H9 (cell line): ENCODE measurements at regions not wholly inside any gene's neighbourhood (a gene's known extent, or its start where the extent isn't known, plus 50 kb on each side); places are given as distances from the start of the nearest gene placed in this dataset.

Experiments used
- DNase-seq: peaks from one replicate; pipeline ENCODE4 v3.0.0-alpha.2; 2017
- H2AFZ ChIP-seq: one replicate; pipeline ENCODE4 v1.6.1; 2013; ENCODE audit warnings: mild to moderate bottlenecking, low read length, control low read depth, moderate library complexity
- H2AK5ac ChIP-seq: 2 replicates; pipeline ENCODE4 v1.6.1; 2013; ENCODE audit warnings: low read length, control low read depth, mixed read lengths; ENCODE audit not compliant: insufficient read length
- H2BK120ac ChIP-seq: one replicate; pipeline ENCODE4 v1.6.1; 2013; ENCODE audit warnings: low read depth, mild to moderate bottlenecking, low read length, control low read depth, inconsistent platforms; ENCODE audit not compliant: poor library complexity, severe bottlenecking
- H2BK12ac ChIP-seq: 2 replicates; pipeline ENCODE4 v1.6.1; 2013; ENCODE audit warnings: low read length, control low read depth, mixed read lengths, low read depth; ENCODE audit not compliant: insufficient read length
- H2BK15ac ChIP-seq: 2 replicates; pipeline ENCODE4 v1.6.1; 2013; ENCODE audit warnings: low read depth, low read length, control low read depth
- H2BK20ac ChIP-seq: one replicate; pipeline ENCODE4 v1.6.1; 2013; ENCODE audit warnings: low read depth, mild to moderate bottlenecking, low read length, control low read depth, inconsistent platforms; ENCODE audit not compliant: poor library complexity, severe bottlenecking
- H2BK5ac ChIP-seq: 2 replicates; pipeline ENCODE4 v1.6.1; 2013; ENCODE audit warnings: low read length, control low read depth, mixed read lengths; ENCODE audit not compliant: insufficient read length
- H3K14ac ChIP-seq: 2 replicates; pipeline ENCODE4 v1.6.1; 2013; ENCODE audit warnings: low read length, control low read depth; ENCODE audit not compliant: insufficient read depth
- H3K18ac ChIP-seq: 2 replicates; pipeline ENCODE4 v1.6.1; 2013; ENCODE audit warnings: low read depth, mild to moderate bottlenecking, mixed read lengths, low read length, control low read depth; ENCODE audit not compliant: insufficient read length
- H3K23ac ChIP-seq: 2 replicates; pipeline ENCODE4 v1.6.1; 2013; ENCODE audit warnings: low read length, control low read depth, mixed read lengths, low read depth; ENCODE audit not compliant: insufficient read length
- H3K23me2 ChIP-seq: 2 replicates; pipeline ENCODE4 v1.6.1; 2013; ENCODE audit warnings: low read depth, mild to moderate bottlenecking, mixed read lengths, low read length, control low read depth; ENCODE audit not compliant: insufficient read length, poor library complexity, severe bottlenecking
- H3K27ac ChIP-seq: 2 replicates; pipeline ENCODE4 v1.5.1; 2013; ENCODE audit warnings: low read length, control low read depth, mixed read lengths, low read depth; ENCODE audit not compliant: insufficient read length
- H3K27me3 ChIP-seq: 2 replicates; pipeline ENCODE4 v1.6.1; 2013; ENCODE audit warnings: low read length, control low read depth, inconsistent platforms; ENCODE audit not compliant: insufficient read depth
- H3K4ac ChIP-seq: 2 replicates; pipeline ENCODE4 v1.6.1; 2013; ENCODE audit warnings: low read depth, mild to moderate bottlenecking, control low read depth, inconsistent platforms, low read length, moderate library complexity
- H3K4me1 ChIP-seq: 2 replicates; pipeline ENCODE4 v1.6.1; 2013; ENCODE audit warnings: low read length, control low read depth, inconsistent platforms; ENCODE audit not compliant: insufficient read depth
- H3K4me2 ChIP-seq: 2 replicates; pipeline ENCODE4 v1.6.1; 2013; ENCODE audit warnings: low read length, control low read depth, mixed read lengths; ENCODE audit not compliant: insufficient read length, insufficient read depth
- H3K56ac ChIP-seq: 2 replicates; pipeline ENCODE4 v1.6.1; 2013; ENCODE audit warnings: low read depth, mild to moderate bottlenecking, mixed read lengths, low read length, control low read depth; ENCODE audit not compliant: insufficient read length
- H3K79me1 ChIP-seq: 2 replicates; pipeline ENCODE4 v1.6.1; 2013; ENCODE audit warnings: low read depth, mild to moderate bottlenecking, moderate library complexity, low read length, control low read depth, inconsistent platforms; ENCODE audit not compliant: insufficient read depth, poor library complexity, severe bottlenecking
- H3K79me2 ChIP-seq: 2 replicates; pipeline ENCODE4 v1.6.1; 2013; ENCODE audit warnings: low read length, control low read depth, inconsistent platforms; ENCODE audit not compliant: insufficient read depth
- H3K9ac ChIP-seq: 2 replicates; pipeline ENCODE4 v1.6.1; 2013; ENCODE audit warnings: low read length, control low read depth, mixed read lengths; ENCODE audit not compliant: insufficient read length; ENCODE audit errors: extremely low read depth
- H3K9me3 ChIP-seq: one replicate; pipeline ENCODE4 v1.6.1; 2013; ENCODE audit warnings: low read depth, low read length, inconsistent platforms; ENCODE audit not compliant: control insufficient read depth
- H3T11ph ChIP-seq: one replicate; pipeline ENCODE4 v1.6.1; 2013; ENCODE audit warnings: mild to moderate bottlenecking, low read length, control low read depth, inconsistent platforms
- H4K20me1 ChIP-seq: one replicate; pipeline ENCODE4 v1.6.1; 2013; ENCODE audit not compliant: control insufficient read depth, insufficient read length, insufficient read depth
- H4K5ac ChIP-seq: 2 replicates; pipeline ENCODE4 v1.6.1; 2013; ENCODE audit warnings: low read depth, mild to moderate bottlenecking, mixed read lengths, low read length, control low read depth; ENCODE audit not compliant: insufficient read length
- H4K8ac ChIP-seq: replicated peaks from 2 replicates; pipeline ENCODE4 v1.6.1; 2013; ENCODE audit warnings: low read length, control low read depth, mixed read lengths, low read depth; ENCODE audit not compliant: insufficient read length
- H4K91ac ChIP-seq: 2 replicates; pipeline ENCODE4 v1.6.1; 2013; ENCODE audit warnings: low read depth, mild to moderate bottlenecking, moderate library complexity, mixed read lengths, low read length, control low read depth; ENCODE audit not compliant: insufficient read length
- H3K27ac Mint-ChIP-seq, 3 experiments: 2 replicates in 2 of 3; 3 replicates in 1 of 3; pipeline ENCODE4 v1.8.0; 2020 to 2021; ENCODE audit warnings: mixed read lengths in 3 of 3, mild to moderate bottlenecking in 1 of 3, moderate library complexity in 1 of 3
- H3K27me3 Mint-ChIP-seq: 2 replicates; pipeline ENCODE4 v1.8.0; 2021; ENCODE audit warnings: low read depth, mild to moderate bottlenecking, moderate library complexity, mixed read lengths
- H3K36me3 Mint-ChIP-seq, 3 experiments: 2 replicates in 2 of 3; 3 replicates in 1 of 3; pipeline ENCODE4 v1.8.0; 2020 to 2021; ENCODE audit warnings: low read depth in 3 of 3, mixed read lengths in 3 of 3; ENCODE audit not compliant: insufficient read depth in 1 of 3
- H3K4me1 Mint-ChIP-seq, 2 experiments: 2 replicates each; pipeline ENCODE4 v1.8.0; 2020; ENCODE audit warnings: mixed read lengths in 2 of 2
- H3K4me3 Mint-ChIP-seq, 2 experiments: 2 replicates in 1 of 2; 3 replicates in 1 of 2; pipeline ENCODE4 v1.8.0; 2020 to 2021; ENCODE audit warnings: mild to moderate bottlenecking in 2 of 2, mixed read lengths in 2 of 2, moderate library complexity in 1 of 2
- H3K9me3 Mint-ChIP-seq, 2 experiments: 2 replicates in 1 of 2; 3 replicates in 1 of 2; pipeline ENCODE4 v1.8.0; 2020; ENCODE audit warnings: mild to moderate bottlenecking in 2 of 2, mixed read lengths in 2 of 2, moderate library complexity in 1 of 2
- WGBS: extraction: QIAGEN DNeasy Blood & Tissue Kit; methylation state at CpG from one replicate; pipeline ENCODE4 v1.1.7; 2013; ENCODE audit warnings: missing lambda C conversion rate, low lambda C conversion rate, mixed read lengths; ENCODE audit not compliant: insufficient read length; ENCODE audit errors: extremely low coverage; 5-methylcytosine and 5-hydroxymethylcytosine counted together
- TF ChIP-seq, protein P1 (sequence below): fragments of 200-600 bp; sonication (generic); conservative IDR thresholded peaks from 3 replicates; pipeline ENCODE4 v1.8.0; 2021; ENCODE audit warnings: antibody characterized with exemption, mild to moderate bottlenecking

DNA sequence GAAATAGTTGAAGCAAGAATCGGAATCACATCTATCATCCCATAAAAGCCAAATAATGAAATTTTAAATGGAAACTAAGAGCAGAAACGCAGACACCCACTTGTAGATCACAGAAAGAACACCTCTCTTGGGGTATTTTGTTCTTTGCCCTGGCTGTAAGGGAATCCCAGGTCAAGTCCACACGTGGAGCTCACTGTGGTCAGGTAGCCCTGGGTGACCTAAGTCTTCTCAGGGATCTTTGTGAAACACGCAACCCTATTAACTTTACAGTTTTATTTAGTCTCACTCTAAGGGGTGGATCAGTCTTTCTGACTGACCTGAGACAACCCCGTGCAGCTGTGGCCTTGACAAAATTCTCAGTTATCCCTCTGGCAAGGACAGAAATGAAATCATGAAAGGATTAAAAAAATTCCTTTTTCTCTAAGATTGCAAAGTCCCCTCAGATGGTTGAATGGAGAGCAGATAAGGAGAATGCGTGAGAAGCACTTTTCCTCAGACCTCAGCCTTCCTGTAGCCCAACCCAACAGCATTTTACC, 111.6 kb downstream of the NREP start:
- Histone ChIP-seq H4K8ac (no peak overlapping the region), H2BK15ac (no peak overlapping the region), H3K4me2 (no peak overlapping the region), H3K79me2 (no peaks in the 10 kb centered on the region), H3T11ph (no peak overlapping the region), H3K14ac (no peak overlapping the region), H3K27ac (no peak overlapping the region), H4K91ac (no peak overlapping the region), H3K23ac (no peak overlapping the region), H2AFZ (no peak overlapping the region), H2BK120ac (no peak overlapping the region), H3K79me1 (no peaks in the 10 kb centered on the region), H3K56ac (no peak overlapping the region), H2BK5ac (no peak overlapping the region), H2BK20ac (no peak overlapping the region), H3K23me2 (no peaks in the 10 kb centered on the region), H2BK12ac (no peak overlapping the region), H3K18ac (no peak overlapping the region), H3K4ac (no peak overlapping the region), H2AK5ac (no peak overlapping the region), H4K20me1 (no peaks in the 10 kb centered on the region), H3K4me1 (peaks cover 2% of the 10 kb centered on the region; the same call in 1 of the 2 replicates), H3K9me3 (no peaks in the 10 kb centered on the region), H4K5ac (no peak overlapping the region), H3K9ac (no peak overlapping the region), H3K27me3 (no peaks in the 10 kb centered on the region)
- peaks cover 2 to 7% (median 5%) of the 10 kb centered on the region in 3 experiments for H3K36me3 Mint-ChIP-seq
- H3K4me3 Mint-ChIP-seq = no peak overlapping the region
- H3K27ac Mint-ChIP-seq = 0 out of 7 replicates have a peak overlapping the region, but pooled peaks of 1 of the 3 experiments have one; percentile 12
- H3K27me3 Mint-ChIP-seq = no peaks in the 10 kb centered on the region
- peaks cover 5 to 6% of the 10 kb centered on the region in 2 experiments for H3K9me3 Mint-ChIP-seq
- no peak for DNase-seq
- H3K4me1 Mint-ChIP-seq = peaks cover 0 to 4% of the 10 kb centered on the region in 2 experiments; a peak in 2 of 4 replicates
- TF ChIP-seq, protein P1, sequence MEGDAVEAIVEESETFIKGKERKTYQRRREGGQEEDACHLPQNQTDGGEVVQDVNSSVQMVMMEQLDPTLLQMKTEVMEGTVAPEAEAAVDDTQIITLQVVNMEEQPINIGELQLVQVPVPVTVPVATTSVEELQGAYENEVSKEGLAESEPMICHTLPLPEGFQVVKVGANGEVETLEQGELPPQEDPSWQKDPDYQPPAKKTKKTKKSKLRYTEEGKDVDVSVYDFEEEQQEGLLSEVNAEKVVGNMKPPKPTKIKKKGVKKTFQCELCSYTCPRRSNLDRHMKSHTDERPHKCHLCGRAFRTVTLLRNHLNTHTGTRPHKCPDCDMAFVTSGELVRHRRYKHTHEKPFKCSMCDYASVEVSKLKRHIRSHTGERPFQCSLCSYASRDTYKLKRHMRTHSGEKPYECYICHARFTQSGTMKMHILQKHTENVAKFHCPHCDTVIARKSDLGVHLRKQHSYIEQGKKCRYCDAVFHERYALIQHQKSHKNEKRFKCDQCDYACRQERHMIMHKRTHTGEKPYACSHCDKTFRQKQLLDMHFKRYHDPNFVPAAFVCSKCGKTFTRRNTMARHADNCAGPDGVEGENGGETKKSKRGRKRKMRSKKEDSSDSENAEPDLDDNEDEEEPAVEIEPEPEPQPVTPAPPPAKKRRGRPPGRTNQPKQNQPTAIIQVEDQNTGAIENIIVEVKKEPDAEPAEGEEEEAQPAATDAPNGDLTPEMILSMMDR = no peak
- no CpG with 5 or more reads among the region's 6 CpGs for WGBS
